ENCODE measurements at regions not wholly inside any gene's neighbourhood (a gene's known extent, or its start where the extent isn't known, plus 50 kb on each side); places are given as distances from the start of the nearest gene placed in this dataset.
A peak's percentile ranks its signal among the peaks of the same experiment; 100 is the strongest.

DNA sequence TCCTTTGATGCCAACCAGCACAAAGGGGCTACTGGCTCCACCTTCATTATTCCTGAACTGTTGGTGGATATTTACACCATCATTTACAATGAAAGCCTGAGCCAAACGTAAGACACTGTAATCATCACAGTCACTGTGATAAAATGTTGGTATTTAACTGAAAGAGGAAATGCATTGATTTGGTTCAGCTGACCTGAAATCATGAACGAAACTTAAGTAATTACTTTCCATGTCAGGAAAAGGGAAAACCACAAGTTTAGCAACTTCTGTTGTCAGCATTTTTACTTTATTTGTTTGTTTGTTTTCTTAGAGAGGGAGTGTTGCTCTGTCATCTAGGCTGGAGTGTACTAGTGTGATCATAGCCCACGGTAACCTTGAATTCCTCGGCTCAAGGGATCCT, 247.8 kb upstream of the FAM47A start:
- TF ChIP-seq, protein P1, sequence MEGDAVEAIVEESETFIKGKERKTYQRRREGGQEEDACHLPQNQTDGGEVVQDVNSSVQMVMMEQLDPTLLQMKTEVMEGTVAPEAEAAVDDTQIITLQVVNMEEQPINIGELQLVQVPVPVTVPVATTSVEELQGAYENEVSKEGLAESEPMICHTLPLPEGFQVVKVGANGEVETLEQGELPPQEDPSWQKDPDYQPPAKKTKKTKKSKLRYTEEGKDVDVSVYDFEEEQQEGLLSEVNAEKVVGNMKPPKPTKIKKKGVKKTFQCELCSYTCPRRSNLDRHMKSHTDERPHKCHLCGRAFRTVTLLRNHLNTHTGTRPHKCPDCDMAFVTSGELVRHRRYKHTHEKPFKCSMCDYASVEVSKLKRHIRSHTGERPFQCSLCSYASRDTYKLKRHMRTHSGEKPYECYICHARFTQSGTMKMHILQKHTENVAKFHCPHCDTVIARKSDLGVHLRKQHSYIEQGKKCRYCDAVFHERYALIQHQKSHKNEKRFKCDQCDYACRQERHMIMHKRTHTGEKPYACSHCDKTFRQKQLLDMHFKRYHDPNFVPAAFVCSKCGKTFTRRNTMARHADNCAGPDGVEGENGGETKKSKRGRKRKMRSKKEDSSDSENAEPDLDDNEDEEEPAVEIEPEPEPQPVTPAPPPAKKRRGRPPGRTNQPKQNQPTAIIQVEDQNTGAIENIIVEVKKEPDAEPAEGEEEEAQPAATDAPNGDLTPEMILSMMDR (IDR thresholded peaks at IDR 0.05; ENCODE audit: insufficient read depth, low read depth, low read length, missing control alignments): no peak
- H3K4me3 ChIP-seq (ENCODE audit: low read length): no peak overlapping the region
- DNase-seq (ENCODE audit: low read depth): peak; percentile 2

DNA sequence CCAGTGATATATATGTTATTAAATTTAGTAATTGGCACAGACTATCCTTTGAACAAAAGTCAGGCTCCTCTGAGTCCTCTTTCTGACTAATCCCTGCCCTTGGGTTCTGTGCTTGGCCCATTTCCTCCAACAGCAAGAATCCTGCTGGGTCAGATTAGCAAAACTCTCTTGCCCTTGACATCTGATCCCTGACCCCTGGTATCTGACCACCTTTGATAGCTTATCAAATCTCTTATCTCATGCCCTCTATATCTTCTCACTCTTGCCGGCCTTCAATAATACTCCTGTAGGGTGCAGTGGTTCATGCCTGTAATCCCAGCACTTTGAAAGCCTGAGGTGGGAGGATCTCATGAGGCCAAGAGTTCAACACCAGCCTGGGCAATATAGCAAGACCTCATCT, 245.5 kb upstream of the FAM47A start:
- no peak for DNase-seq (ENCODE audit: low read depth)
- no peak overlapping the region for H3K4me3 ChIP-seq (ENCODE audit: low read length)
- TF ChIP-seq, protein P1 (IDR thresholded peaks at IDR 0.05; ENCODE audit: insufficient read depth, low read depth, low read length, missing control alignments): no peak

DNA sequence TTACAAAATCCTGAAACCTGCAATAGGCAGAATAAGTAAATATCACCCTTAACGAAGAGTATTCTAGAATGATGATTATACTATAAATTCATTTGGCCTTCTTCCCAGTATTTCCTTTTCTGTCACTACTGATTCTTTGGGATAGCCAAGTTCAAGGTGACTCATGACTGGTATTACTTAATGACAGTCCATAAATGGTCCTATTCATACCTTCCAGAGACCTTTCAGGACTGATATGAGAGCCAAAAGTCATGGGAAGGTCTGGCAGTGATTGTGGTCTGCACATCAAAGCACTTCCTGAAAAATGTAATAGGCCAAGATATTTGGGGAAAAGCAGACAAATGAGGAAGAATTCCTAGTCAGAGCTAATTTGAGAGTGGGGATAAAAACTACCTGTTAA, 239.6 kb upstream of the FAM47A start:
- no peak overlapping the region for H3K4me3 ChIP-seq (ENCODE audit: low read length)
- peak; percentile 27 for DNase-seq (ENCODE audit: low read depth)
- TF ChIP-seq, protein P1 (IDR thresholded peaks at IDR 0.05; ENCODE audit: insufficient read depth, low read depth, low read length, missing control alignments): no peak

DNA sequence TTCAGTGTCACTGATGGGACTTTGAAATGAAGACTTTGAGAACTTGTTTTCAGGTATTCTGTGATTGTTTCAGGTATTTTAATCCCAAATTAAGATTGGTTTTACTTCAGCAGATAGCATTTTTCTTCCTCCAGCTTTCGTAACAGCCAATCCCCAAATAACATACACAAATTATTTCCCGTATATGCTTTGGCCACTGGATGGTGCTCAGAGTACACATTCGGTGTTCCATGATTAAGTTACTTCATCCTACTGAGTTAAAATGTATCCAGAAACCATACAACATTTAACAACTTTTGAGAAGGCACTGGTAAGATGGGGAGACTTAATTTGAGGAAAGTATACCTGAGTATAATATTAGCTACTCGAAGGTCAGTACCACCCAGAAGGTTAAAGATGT, 233.4 kb upstream of the FAM47A start:
- no peak overlapping the region for H3K4me3 ChIP-seq (ENCODE audit: low read length)
- TF ChIP-seq, protein P1 (IDR thresholded peaks at IDR 0.05; ENCODE audit: insufficient read depth, low read depth, low read length, missing control alignments): peak; percentile 48
- peak; percentile 41 for DNase-seq (ENCODE audit: low read depth)

DNA sequence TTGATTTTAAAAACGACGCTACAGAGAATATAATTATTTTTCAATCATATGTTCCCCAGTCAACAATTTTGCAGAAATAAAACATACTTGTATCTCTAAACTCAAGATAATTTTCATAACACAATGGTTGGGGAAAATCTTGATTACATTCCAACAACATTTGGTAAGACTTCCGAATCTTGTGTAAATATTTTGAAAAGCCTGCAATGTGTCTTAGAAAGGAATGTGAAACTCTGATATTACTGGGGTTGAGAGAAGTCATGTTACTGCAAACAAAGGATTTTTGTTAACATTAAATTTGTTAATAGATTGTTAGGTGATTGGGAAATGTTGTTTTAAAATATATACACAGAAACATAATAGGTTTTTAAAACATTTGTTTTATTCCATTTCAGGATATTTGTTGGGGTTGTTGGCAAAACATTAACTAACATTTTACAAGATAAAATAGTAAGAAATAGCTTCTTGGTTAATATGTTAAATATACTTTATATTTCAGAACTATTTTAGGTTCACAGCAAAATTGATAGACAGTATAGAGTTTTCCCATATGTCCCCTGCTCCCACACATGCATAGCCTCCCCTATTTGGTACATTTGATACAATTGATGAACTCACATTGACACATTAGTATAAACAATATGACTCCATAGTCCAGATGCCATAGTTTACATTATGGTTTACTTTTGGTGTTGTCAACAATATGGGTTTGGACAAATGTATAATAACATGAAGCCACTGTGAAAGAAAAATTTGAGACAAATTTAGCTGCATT, 218.6 kb upstream of the FAM47A start:
- TF ChIP-seq, protein P1 (IDR thresholded peaks at IDR 0.05; ENCODE audit: insufficient read depth, low read depth, low read length, missing control alignments): no peak
- no peak for DNase-seq (ENCODE audit: low read depth)
- H3K4me3 ChIP-seq (ENCODE audit: low read length): no peak overlapping the region

DNA sequence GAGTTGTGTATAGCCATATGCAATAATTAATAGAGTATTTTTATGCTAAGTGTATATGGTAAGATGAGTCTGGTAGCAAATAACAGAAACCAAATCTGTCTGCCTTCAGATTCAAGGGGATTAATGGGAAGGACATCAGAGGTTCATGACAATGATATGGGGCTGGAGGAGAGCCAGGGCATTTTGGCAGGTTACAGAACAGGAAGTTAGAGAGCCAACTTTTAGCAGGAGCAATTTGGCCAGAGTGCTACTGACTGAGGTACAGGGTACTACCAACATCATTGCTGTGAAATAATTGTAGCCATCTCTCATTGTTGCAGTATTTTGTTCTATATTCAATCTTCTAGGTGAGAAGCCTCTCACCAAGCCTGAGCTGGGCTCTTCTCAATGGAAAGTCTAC, 210.9 kb upstream of the FAM47A start:
- DNase-seq (ENCODE audit: low read depth): no peak
- H3K4me3 ChIP-seq (ENCODE audit: low read length): no peak overlapping the region
- TF ChIP-seq, protein P1 (IDR thresholded peaks at IDR 0.05; ENCODE audit: insufficient read depth, low read depth, low read length, missing control alignments): no peak

DNA sequence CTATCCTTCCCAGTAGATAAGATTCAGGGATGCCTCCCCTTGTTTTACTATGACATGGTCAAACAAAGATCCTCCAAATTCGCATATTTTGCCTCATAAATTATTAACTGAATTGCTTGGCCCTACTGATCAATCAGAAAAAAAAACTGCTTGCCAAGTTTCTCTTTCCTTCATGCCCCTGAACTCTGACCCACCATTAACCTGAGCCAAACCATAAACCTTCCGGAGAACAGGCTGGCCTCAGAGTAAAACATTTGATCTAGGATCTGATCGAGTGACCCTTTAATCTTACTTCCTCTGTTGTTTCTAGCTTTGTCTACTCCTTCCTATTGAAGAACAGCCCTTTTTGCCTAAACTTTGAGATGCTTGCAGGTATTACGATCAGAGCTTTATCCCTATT, 209.7 kb upstream of the FAM47A start:
- H3K4me3 ChIP-seq (ENCODE audit: low read length): no peak overlapping the region
- TF ChIP-seq, protein P1 (IDR thresholded peaks at IDR 0.05; ENCODE audit: insufficient read depth, low read depth, low read length, missing control alignments): no peak
- no peak for DNase-seq (ENCODE audit: low read depth)
